GM12878 (cell line): ENCODE measurements at regions not wholly inside any gene's neighbourhood (a gene's known extent, or its start where the extent isn't known, plus 50 kb on each side); places are given as distances from the start of the nearest gene placed in this dataset. TPM values are rescaled to one million over a fixed set of nuclear protein-coding genes. Genes with fewer than 3 reads are reported as not detected.

Experiments used
- microRNA-seq: library from miRNA; unstranded; fragments of <30 nt; microRNA quantifications from one replicate; pipeline ENCODE4, GENCODE V29; 2018
- small RNA-seq: library from RNA; depleted of rRNA; stranded (forward); fragments of <200 nt; gene quantifications from one replicate; pipeline ENCODE3, GENCODE V24; 2014

Small RNAs in the stretch of these regions (microRNA-seq; reads per million reads assigned to microRNA genes)
- not detected for gene MIR4302

Small RNAs in the stretch of these regions (small RNA-seq; reads per million reads assigned to genes)
- gene RN7SKP262, result not detected
